Activated CD4-positive, CD25-positive, alpha-beta regulatory T cell treated with anti-CD3 and anti-CD28 coated beads, Interleukin-2, amount 50 U/mL, for 24 hours (primary cell): ENCODE measurements at regions not wholly inside any gene's neighbourhood (a gene's known extent, or its start where the extent isn't known, plus 50 kb on each side); places are given as distances from the start of the nearest gene placed in this dataset.
"Not testable (repeated sequence)": the region's sequence is repeated elsewhere in the genome, so short reads cannot be mapped to it uniquely, and the experiment has no call there.

Experiments
- ATAC-seq, 2 donors: fragments of 150-1000 bp; cut with Tn5 transposase; one replicate each; pipeline ENCODE4 v1.10.0; 2021; ENCODE audit warnings: mild to moderate bottlenecking in 1 of 2, moderate library complexity in 1 of 2

- ATAC-seq = peak; percentile 59 to 68
Observed at GRCh38 chr2:61620244-61621159, 82.3 kb upstream of the XPO1 start.

- ATAC-seq = no peak
Observed at GRCh38 chr2:61619561-61619960, 81.4 kb upstream of the XPO1 start.

- no peak for ATAC-seq
Observed at GRCh38 chr2:61617610-61618009, 79.5 kb upstream of the XPO1 start.

GRCh38 chr2:61605245-61605644, 67.1 kb upstream of the XPO1 start:
- no peak for ATAC-seq

- ATAC-seq = no peak
Observed at GRCh38 chr2:61604433-61604832, 66.3 kb upstream of the XPO1 start.

- not testable (repeated sequence) for ATAC-seq
Observed at GRCh38 chr2:61598515-61599156, 60.5 kb upstream of the XPO1 start.

GRCh38 chr2:61597300-61598289, 59.4 kb upstream of the XPO1 start:
- ATAC-seq = no peak

GRCh38 chr2:61594201-61594600, 56.0 kb upstream of the XPO1 start:
- ATAC-seq = not testable (repeated sequence)

- not testable (repeated sequence) for ATAC-seq
Observed at GRCh38 chr2:61593648-61594047, 55.5 kb upstream of the XPO1 start.

- ATAC-seq = no peak
Observed at GRCh38 chr2:61590214-61590613, 52.1 kb upstream of the XPO1 start.

- no peak for ATAC-seq
Observed at GRCh38 chr2:61588566-61588965, 50.4 kb upstream of the XPO1 start.
